Mesodermal cell (in vitro differentiated cells): ENCODE measurements at regions not wholly inside any gene's neighbourhood (a gene's known extent, or its start where the extent isn't known, plus 50 kb on each side); places are given as distances from the start of the nearest gene placed in this dataset.

Experiments
- H3K27ac ChIP-seq: 2 replicates; pipeline ENCODE4 v1.7.0; 2013; ENCODE audit warnings: mild to moderate bottlenecking, low read depth, low read length, moderate library complexity; ENCODE audit not compliant: severe bottlenecking
- H3K36me3 ChIP-seq: 2 replicates; pipeline ENCODE4 v1.7.1; 2013; ENCODE audit warnings: mild to moderate bottlenecking, low read length, moderate library complexity; ENCODE audit not compliant: control insufficient read depth, insufficient read depth
- H3K4me1 ChIP-seq: one replicate; pipeline ENCODE4 v1.7.1; 2013; ENCODE audit warnings: mild to moderate bottlenecking, low read length; ENCODE audit not compliant: insufficient read depth, control insufficient read depth, poor library complexity, severe bottlenecking
- H3K4me3 ChIP-seq: 2 replicates; pipeline ENCODE4 v1.7.0; 2013; ENCODE audit warnings: low read length, control low read depth, mild to moderate bottlenecking; ENCODE audit not compliant: insufficient read depth, poor library complexity, severe bottlenecking; ENCODE audit errors: extremely low read depth
- H3K9me3 ChIP-seq: 2 replicates; pipeline ENCODE4 v1.7.1; 2013; ENCODE audit warnings: mild to moderate bottlenecking, low read length, moderate library complexity; ENCODE audit not compliant: control insufficient read depth
- WGBS, 2 experiments: methylation state at CpG; one replicate each; pipeline ENCODE4 v1.1.5; 2013; ENCODE audit warnings: missing lambda C conversion rate in 2 of 2; ENCODE audit not compliant: insufficient coverage in 2 of 2; 5-methylcytosine and 5-hydroxymethylcytosine counted together

- 96% methylated on average over 5 of the region's 16 CpGs; no CpG with 5 or more reads in 1 of the 2 experiments for WGBS, 2 experiments
- Histone ChIP-seq H3K9me3 (no peaks in the 10 kb centered on the region), H3K36me3 (no peaks in the 10 kb centered on the region), H3K4me1 (peaks cover 3% of the 10 kb centered on the region), H3K27ac (no peak overlapping the region), H3K4me3 (no peak overlapping the region)
Measured at GRCh38 chr14:25267186-25267585, 217.2 kb upstream of the STXBP6 start.

GRCh38 chr14:25259470-25259869 is 209.5 kb upstream of the STXBP6 start:
- no CpG with 5 or more reads among the region's 1 CpG for WGBS, 2 experiments
- Histone ChIP-seq H3K4me3 (no peak overlapping the region), H3K9me3 (no peaks in the 10 kb centered on the region), H3K4me1 (no peaks in the 10 kb centered on the region), H3K36me3 (no peaks in the 10 kb centered on the region), H3K27ac (no peak overlapping the region)

GRCh38 chr14:25252793-25253192 is 202.8 kb upstream of the STXBP6 start:
- 87 to 92% methylated on average over 10 of the region's 11 CpGs for WGBS, 2 experiments
- no peaks in the 10 kb centered on the region for H3K4me1 ChIP-seq
- no peaks in the 10 kb centered on the region for H3K9me3 ChIP-seq
- H3K36me3 ChIP-seq = no peaks in the 10 kb centered on the region
- no peak overlapping the region for H3K27ac ChIP-seq
- H3K4me3 ChIP-seq = no peak overlapping the region

- H3K9me3 ChIP-seq = no peaks in the 10 kb centered on the region
- H3K4me3 ChIP-seq = no peak overlapping the region
- no peaks in the 10 kb centered on the region for H3K36me3 ChIP-seq
- no peaks in the 10 kb centered on the region for H3K4me1 ChIP-seq
- no peak overlapping the region for H3K27ac ChIP-seq
Measured at GRCh38 chr14:25250516-25250915, 200.6 kb upstream of the STXBP6 start.

GRCh38 chr14:25247609-25248008 is 197.7 kb upstream of the STXBP6 start:
- H3K4me3 ChIP-seq = no peak overlapping the region
- no peak overlapping the region for H3K27ac ChIP-seq
- H3K4me1 ChIP-seq = no peaks in the 10 kb centered on the region
- no peaks in the 10 kb centered on the region for H3K9me3 ChIP-seq
- no CpG with 5 or more reads among the region's 3 CpGs for WGBS, 2 experiments
- no peaks in the 10 kb centered on the region for H3K36me3 ChIP-seq

GRCh38 chr14:25246751-25247150 is 196.8 kb upstream of the STXBP6 start:
- Histone ChIP-seq H3K27ac (no peak overlapping the region), H3K4me3 (no peak overlapping the region), H3K4me1 (no peaks in the 10 kb centered on the region), H3K9me3 (no peaks in the 10 kb centered on the region), H3K36me3 (no peaks in the 10 kb centered on the region)
- 86 to 100% methylated on average over 1 of the region's 2 CpGs for WGBS, 2 experiments

- Histone ChIP-seq H3K4me1 (no peaks in the 10 kb centered on the region), H3K9me3 (no peaks in the 10 kb centered on the region), H3K4me3 (no peak overlapping the region), H3K27ac (no peak overlapping the region), H3K36me3 (no peaks in the 10 kb centered on the region)
- WGBS, 2 experiments = no CpG with 5 or more reads among the region's 1 CpG
Measured at GRCh38 chr14:25239170-25239569, 189.2 kb upstream of the STXBP6 start.

GRCh38 chr14:25237845-25238244 is 187.9 kb upstream of the STXBP6 start:
- Histone ChIP-seq H3K27ac (no peak overlapping the region), H3K4me1 (no peaks in the 10 kb centered on the region), H3K9me3 (no peaks in the 10 kb centered on the region), H3K36me3 (no peaks in the 10 kb centered on the region), H3K4me3 (no peak overlapping the region)
- WGBS, 2 experiments = 11 to 15% methylated on average over 4 to 5 of the region's 6 CpGs

- H3K9me3 ChIP-seq = no peaks in the 10 kb centered on the region
- no peak overlapping the region for H3K4me3 ChIP-seq
- no peak overlapping the region for H3K27ac ChIP-seq
- no peaks in the 10 kb centered on the region for H3K4me1 ChIP-seq
- no peaks in the 10 kb centered on the region for H3K36me3 ChIP-seq
- WGBS, 2 experiments = 71% methylated on average over 1 of the region's 3 CpGs; no CpG with 5 or more reads in 1 of the 2 experiments
Measured at GRCh38 chr14:25233613-25234012, 183.7 kb upstream of the STXBP6 start.

- H3K4me3 ChIP-seq = no peak overlapping the region
- no peaks in the 10 kb centered on the region for H3K36me3 ChIP-seq
- no peaks in the 10 kb centered on the region for H3K9me3 ChIP-seq
- H3K4me1 ChIP-seq = no peaks in the 10 kb centered on the region
- no peak overlapping the region for H3K27ac ChIP-seq
- 100% methylated on average over 2 to 3 of the region's 4 CpGs for WGBS, 2 experiments
Measured at GRCh38 chr14:25231004-25231403, 181.1 kb upstream of the STXBP6 start.

- H3K27ac ChIP-seq = no peak overlapping the region
- H3K4me3 ChIP-seq = no peak overlapping the region
- 100% methylated on average over 1 of the region's 3 CpGs for WGBS, 2 experiments
- no peaks in the 10 kb centered on the region for H3K4me1 ChIP-seq
- H3K9me3 ChIP-seq = no peaks in the 10 kb centered on the region
- H3K36me3 ChIP-seq = no peaks in the 10 kb centered on the region
Measured at GRCh38 chr14:25226214-25226613, 176.3 kb upstream of the STXBP6 start.

- no peaks in the 10 kb centered on the region for H3K9me3 ChIP-seq
- H3K27ac ChIP-seq = no peak overlapping the region
- no peak overlapping the region for H3K4me3 ChIP-seq
- no peaks in the 10 kb centered on the region for H3K36me3 ChIP-seq
- no peaks in the 10 kb centered on the region for H3K4me1 ChIP-seq
Measured at GRCh38 chr14:25222256-25222655, 172.3 kb upstream of the STXBP6 start.
